Lower leg skin (tissue), 3 donors: ENCODE measurements at regions not wholly inside any gene's neighbourhood (a gene's known extent, or its start where the extent isn't known, plus 50 kb on each side); places are given as distances from the start of the nearest gene placed in this dataset.

Experiments used
- CTCF ChIP-seq, 3 donors: fragments of 450-650 bp; IDR thresholded peaks; one replicate each; pipeline ENCODE4 v1.5.1; 2016; ENCODE audit warnings: antibody characterized with exemption in 3 of 3, mild to moderate bottlenecking in 3 of 3, moderate library complexity in 2 of 3
- POLR2A ChIP-seq, 2 donors: fragments of 450-650 bp; IDR thresholded peaks; one replicate each; pipeline ENCODE4 v1.6.1; 2016 to 2017; ENCODE audit warnings: antibody characterized with exemption in 2 of 2, mild to moderate bottlenecking in 1 of 2, moderate library complexity in 1 of 2

GRCh38 chr2:155895016-155895415, 437.5 kb downstream of the NR4A2 start:
- TF ChIP-seq CTCF (IDR thresholded peaks at IDR 0.05) (no peak), POLR2A (IDR thresholded peaks at IDR 0.05) (no peak)
